Cardiac fibroblast (primary cell): ENCODE measurements at regions not wholly inside any gene's neighbourhood (a gene's known extent, or its start where the extent isn't known, plus 50 kb on each side); places are given as distances from the start of the nearest gene placed in this dataset.

Source experiments
- DNase-seq, 2 donors: peaks; one replicate each; pipeline versions ENCODE4 v3.0.0 to v3.0.0-alpha.2; 2010; ENCODE audit warnings: low read depth in 2 of 2
- H3K4me3 ChIP-seq, 2 donors: replicated peaks in 1 of 2; 1 replicate in 1 of 2; 2 replicates in 1 of 2; pipeline ENCODE4 v1.5.1; 2011; ENCODE audit warnings: low read depth in 2 of 2, low read length in 2 of 2, mild to moderate bottlenecking in 2 of 2, moderate library complexity in 1 of 2
- TF ChIP-seq, protein P1 (sequence below): IDR thresholded peaks from one replicate; pipeline ENCODE4 v1.5.1; 2011; ENCODE audit warnings: low read depth, mild to moderate bottlenecking, low read length, inconsistent platforms

DNA sequence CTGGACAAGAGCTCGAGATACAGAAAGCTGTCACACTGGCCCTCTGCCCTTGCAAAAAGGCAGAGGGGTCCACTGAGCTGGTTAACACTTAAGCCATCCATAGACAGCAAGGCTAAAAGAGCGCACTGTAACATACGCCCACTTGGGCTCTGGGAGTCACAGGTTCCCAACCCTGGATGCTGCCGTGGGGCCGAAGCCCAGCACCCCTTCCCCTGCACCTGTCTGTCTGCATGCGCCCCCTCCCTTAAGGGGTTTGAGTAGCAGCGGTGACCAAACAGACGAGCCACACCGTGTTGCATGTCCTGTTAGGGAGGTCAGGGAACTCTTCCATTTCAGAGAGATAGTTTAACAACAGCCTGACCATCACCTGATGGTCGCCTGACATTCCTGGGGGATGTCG, 138.4 kb upstream of the GALNTL6 start:
- TF ChIP-seq, protein P1, sequence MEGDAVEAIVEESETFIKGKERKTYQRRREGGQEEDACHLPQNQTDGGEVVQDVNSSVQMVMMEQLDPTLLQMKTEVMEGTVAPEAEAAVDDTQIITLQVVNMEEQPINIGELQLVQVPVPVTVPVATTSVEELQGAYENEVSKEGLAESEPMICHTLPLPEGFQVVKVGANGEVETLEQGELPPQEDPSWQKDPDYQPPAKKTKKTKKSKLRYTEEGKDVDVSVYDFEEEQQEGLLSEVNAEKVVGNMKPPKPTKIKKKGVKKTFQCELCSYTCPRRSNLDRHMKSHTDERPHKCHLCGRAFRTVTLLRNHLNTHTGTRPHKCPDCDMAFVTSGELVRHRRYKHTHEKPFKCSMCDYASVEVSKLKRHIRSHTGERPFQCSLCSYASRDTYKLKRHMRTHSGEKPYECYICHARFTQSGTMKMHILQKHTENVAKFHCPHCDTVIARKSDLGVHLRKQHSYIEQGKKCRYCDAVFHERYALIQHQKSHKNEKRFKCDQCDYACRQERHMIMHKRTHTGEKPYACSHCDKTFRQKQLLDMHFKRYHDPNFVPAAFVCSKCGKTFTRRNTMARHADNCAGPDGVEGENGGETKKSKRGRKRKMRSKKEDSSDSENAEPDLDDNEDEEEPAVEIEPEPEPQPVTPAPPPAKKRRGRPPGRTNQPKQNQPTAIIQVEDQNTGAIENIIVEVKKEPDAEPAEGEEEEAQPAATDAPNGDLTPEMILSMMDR = no peak
- no peak overlapping the region for H3K4me3 ChIP-seq
- DNase-seq = no peak

DNA sequence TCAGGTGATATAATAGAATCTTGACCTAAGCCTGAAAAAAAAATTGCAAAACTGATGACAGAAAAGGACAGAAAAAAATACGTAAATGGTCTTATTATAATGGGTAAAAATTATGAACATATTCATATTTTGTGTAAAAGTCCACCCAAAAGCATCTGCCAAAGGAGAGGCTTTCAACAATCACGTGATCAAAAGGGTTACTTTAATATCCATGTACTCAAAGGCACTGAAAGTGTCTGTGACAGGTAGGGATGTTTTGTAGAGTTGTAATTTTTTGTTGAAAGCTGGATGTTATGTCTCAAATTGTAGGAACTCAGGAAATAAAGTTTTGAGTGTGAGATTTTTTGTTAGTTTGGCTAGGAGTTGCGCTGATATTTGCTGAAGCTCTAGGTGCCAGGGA, 144.8 kb upstream of the GALNTL6 start:
- H3K4me3 ChIP-seq = no peak overlapping the region
- TF ChIP-seq, protein P1 = no peak
- DNase-seq = no peak

DNA sequence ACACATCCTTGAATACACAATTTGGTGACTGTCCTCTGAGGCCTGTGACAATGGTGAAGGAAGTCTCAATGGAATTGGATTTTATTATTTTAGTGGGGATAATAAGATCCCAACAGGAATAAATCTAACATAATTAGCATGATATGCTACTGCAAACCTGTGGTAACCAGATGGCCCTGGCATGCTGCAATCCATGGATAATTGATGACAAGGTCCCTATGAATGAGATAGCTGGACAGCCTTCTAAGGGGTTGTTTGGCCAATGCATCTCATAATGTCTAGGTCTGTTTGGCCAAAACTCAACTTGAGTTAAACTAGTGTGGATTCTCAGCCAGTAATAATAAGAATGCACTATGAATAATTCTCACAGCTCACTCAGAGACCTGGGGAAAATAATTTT, 145.3 kb upstream of the GALNTL6 start:
- H3K4me3 ChIP-seq = no peak overlapping the region
- DNase-seq = no peak
- TF ChIP-seq, protein P1 = no peak

GRCh38 chr4:171651071-171651470, 162.1 kb upstream of the GALNTL6 start:
- no peak overlapping the region for H3K4me3 ChIP-seq
- TF ChIP-seq, protein P1 = no peak
- no peak for DNase-seq

DNA sequence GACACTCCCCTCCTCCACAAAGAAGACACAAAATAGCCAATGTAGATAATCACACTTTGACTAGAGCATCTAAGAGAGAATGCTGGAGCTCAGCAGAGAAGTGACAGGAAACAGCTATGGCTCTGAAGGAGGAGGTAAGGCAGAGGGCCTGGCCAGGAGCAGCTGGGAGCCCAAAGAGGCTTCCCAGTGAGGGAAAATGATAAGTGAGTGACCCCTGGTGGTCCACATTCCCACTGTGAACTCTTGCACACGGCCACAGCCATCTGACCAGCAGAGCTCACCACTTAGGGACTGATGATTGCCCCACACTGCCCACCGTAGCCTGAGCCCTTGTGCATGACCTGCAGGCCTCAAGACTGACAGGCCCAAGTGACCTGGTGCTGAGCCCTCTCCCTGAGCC, 162.7 kb upstream of the GALNTL6 start:
- no peak overlapping the region for H3K4me3 ChIP-seq
- TF ChIP-seq, protein P1 = no peak
- no peak for DNase-seq

DNA sequence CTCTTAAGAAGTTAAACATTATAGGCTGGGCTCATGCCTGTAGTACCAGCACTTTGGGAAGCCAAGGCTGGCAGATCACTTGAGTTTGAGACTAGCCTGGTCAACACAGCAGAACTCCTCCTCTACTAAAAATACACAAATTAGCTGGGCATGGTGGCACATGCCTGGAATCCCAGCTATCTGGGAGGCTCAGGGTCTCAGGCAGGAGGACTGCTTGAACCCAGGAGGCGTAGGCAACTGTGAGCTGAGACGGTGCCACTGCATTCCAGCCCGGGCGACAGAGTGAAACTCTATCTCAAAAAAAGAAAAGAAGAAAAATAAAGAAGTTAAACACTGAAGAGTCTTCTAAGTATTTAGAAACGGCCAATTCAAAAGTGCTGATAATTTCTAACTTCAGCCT, 164.3 kb upstream of the GALNTL6 start:
- TF ChIP-seq, protein P1 = no peak
- H3K4me3 ChIP-seq = no peak overlapping the region
- no peak for DNase-seq

- no peak for DNase-seq
- no peak overlapping the region for H3K4me3 ChIP-seq
- TF ChIP-seq, protein P1 = no peak
Observed at GRCh38 chr4:171646984-171647383, 166.2 kb upstream of the GALNTL6 start.
